ENCODE measurements at regions not wholly inside any gene's neighbourhood (a gene's known extent, or its start where the extent isn't known, plus 50 kb on each side); places are given as distances from the start of the nearest gene placed in this dataset.

DNA sequence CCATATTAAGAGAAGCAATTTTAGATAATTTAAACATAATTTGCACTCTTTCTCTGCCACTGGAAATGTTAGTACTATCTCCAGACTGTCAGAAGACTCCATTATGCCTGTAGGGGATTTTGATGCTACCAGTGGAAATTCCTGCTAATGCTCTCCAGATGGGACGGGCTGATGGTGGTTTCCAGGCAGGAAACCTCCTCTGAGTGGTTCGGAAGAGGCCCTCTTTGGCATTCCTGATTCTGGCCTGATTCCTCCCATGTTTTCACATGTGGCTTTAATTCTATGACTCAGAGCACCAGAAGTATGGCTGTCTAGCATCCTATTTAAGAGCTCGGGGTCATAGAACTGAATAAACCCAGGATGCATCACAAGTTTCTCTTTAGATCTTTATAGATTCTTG, 70.9 kb upstream of the ST6GAL2 start:
- WGBS (ENCODE audit: extremely low coverage, insufficient coverage, insufficient read length), result no CpG with 5 or more reads among the region's 3 CpGs
- Histone ChIP-seq H2BK5ac (ENCODE audit: low read depth, low read length, poor library complexity) (no peak overlapping the region), H3K27ac (ENCODE audit: low read depth, low read length) (peak overlapping the region; percentile 39), H3K9me3 (ENCODE audit: insufficient read depth, low read depth, low read length) (no peaks in the 10 kb centered on the region), H3K9ac (ENCODE audit: low read length) (no peak overlapping the region), H3K23ac (ENCODE audit: low read length) (no peak overlapping the region), H3K4me2 (ENCODE audit: low read length) (no peak overlapping the region), H3K4me1 (ENCODE audit: control insufficient read depth in 1 of 2, insufficient read depth in 2 of 2, low read length in 2 of 2) (peaks cover 6% of the 10 kb centered on the region in 2 experiments), H2BK12ac (ENCODE audit: low read length) (no peak overlapping the region), H3K36me3 (ENCODE audit: control insufficient read depth in 1 of 2, insufficient read depth in 2 of 2, low read length in 2 of 2) (no peaks in the 10 kb centered on the region), H3K4me3 (ENCODE audit: low read depth, low read length) (no peak overlapping the region), H3K4ac (ENCODE audit: low read depth, low read length) (no peak overlapping the region), H3K14ac (ENCODE audit: low read length) (no peak overlapping the region), H2AFZ (ENCODE audit: insufficient read depth, low read length, poor library complexity) (no peak overlapping the region), H2AK5ac (ENCODE audit: low read length) (no peak overlapping the region), H3K18ac (ENCODE audit: low read length) (no peak overlapping the region), H4K91ac (ENCODE audit: low read depth, low read length) (no peak overlapping the region), H4K8ac (ENCODE audit: low read depth, low read length) (no peak overlapping the region), H2BK120ac (ENCODE audit: insufficient read depth, low read length, poor library complexity) (no peak overlapping the region), H3K79me1 (ENCODE audit: low read length) (peaks cover 15% of the 10 kb centered on the region), H4K12ac (ENCODE audit: low read depth, low read length) (no peak overlapping the region), H3K27me3 (ENCODE audit: insufficient read depth, low read length) (no peaks in the 10 kb centered on the region), H3K79me2 (ENCODE audit: control insufficient read depth, insufficient read depth, low read length, poor library complexity) (no peaks in the 10 kb centered on the region)
- peak in 1 of 2 donors; percentile 22 for DNase-seq

DNA sequence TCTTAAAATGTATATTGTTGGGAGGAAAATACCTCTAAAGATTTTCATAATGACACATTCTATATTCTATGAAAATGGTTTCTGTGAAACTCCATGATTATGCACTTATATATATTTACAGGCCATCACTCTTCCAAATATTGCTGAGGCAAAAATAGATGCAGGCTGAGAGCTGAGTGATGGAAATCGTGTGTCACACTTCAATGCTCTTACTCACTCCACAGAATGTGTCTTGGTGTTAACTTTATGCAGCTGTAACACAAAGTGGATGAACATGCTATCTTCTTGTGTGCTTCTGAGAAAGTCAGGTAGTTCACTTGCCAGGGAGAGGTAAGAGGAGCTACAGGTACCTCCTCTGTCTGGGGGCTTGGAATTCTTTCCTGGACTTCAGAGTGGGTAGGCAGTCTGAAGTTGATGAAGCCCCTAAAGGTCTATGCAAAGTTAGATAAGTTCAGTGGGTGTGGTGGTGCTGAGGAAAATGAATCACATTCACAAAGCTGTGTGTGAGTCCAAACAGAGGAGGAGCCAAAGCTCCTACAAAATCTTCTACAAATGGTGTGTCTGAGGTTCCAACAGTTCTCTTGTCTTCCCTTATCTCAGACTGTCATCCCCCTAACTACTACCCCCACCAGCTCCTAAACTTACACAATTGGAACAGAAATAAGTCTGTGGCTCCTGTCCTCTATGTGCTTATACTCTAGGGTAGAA, 74.2 kb upstream of the ST6GAL2 start:
- no CpG with 5 or more reads among the region's 1 CpG for WGBS (ENCODE audit: extremely low coverage, insufficient coverage, insufficient read length)

DNA sequence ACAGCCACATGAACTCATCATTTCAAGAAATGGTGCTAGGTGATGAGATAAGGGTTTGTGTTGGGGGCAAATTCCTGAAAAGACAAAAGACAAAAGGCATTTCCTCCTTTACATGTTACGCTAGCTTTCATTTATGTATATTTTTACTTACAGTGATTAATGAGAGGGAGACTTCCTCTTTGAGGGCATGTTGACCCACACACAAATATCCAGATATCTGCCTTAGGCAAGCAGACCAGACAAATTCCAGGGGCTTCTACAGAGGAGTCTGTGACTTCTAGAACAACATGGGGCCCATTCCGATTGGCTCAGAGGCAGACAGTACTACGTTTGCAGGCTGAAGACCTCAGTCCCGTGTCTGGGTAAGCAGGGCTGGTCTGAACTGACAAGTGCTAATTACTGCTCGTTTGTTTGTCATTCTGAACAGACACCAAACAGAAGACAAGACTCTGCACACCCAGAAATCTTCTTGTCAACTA, 74.8 kb upstream of the ST6GAL2 start:
- Histone ChIP-seq H3K23ac (ENCODE audit: low read length) (no peak overlapping the region), H3K36me3 (ENCODE audit: control insufficient read depth in 1 of 2, insufficient read depth in 2 of 2, low read length in 2 of 2) (no peaks in the 10 kb centered on the region), H2AFZ (ENCODE audit: insufficient read depth, low read length, poor library complexity) (no peak overlapping the region), H2AK5ac (ENCODE audit: low read length) (no peak overlapping the region), H2BK12ac (ENCODE audit: low read length) (no peak overlapping the region), H3K4ac (ENCODE audit: low read depth, low read length) (no peak overlapping the region), H4K91ac (ENCODE audit: low read depth, low read length) (no peak overlapping the region), H2BK120ac (ENCODE audit: insufficient read depth, low read length, poor library complexity) (no peak overlapping the region), H3K4me2 (ENCODE audit: low read length) (no peak overlapping the region), H3K79me2 (ENCODE audit: control insufficient read depth, insufficient read depth, low read length, poor library complexity) (no peaks in the 10 kb centered on the region), H3K27ac (ENCODE audit: low read depth, low read length) (peak overlapping the region; percentile 73), H4K12ac (ENCODE audit: low read depth, low read length) (no peak overlapping the region), H3K9ac (ENCODE audit: low read length) (no peak overlapping the region), H3K9me3 (ENCODE audit: insufficient read depth, low read depth, low read length) (no peaks in the 10 kb centered on the region), H3K18ac (ENCODE audit: low read length) (no peak overlapping the region), H3K27me3 (ENCODE audit: insufficient read depth, low read length) (no peaks in the 10 kb centered on the region), H2BK5ac (ENCODE audit: low read depth, low read length, poor library complexity) (no peak overlapping the region), H3K4me3 (ENCODE audit: low read depth, low read length) (no peak overlapping the region), H3K4me1 (ENCODE audit: control insufficient read depth in 1 of 2, insufficient read depth in 2 of 2, low read length in 2 of 2) (peaks cover 7% of the 10 kb centered on the region in 2 experiments), H3K14ac (ENCODE audit: low read length) (no peak overlapping the region), H4K8ac (ENCODE audit: low read depth, low read length) (no peak overlapping the region), H3K79me1 (ENCODE audit: low read length) (peaks cover 19% of the 10 kb centered on the region)
- DNase-seq, result no peak
- no CpG with 5 or more reads among the region's 5 CpGs for WGBS (ENCODE audit: extremely low coverage, insufficient coverage, insufficient read length)

More for the DNA sequence above, 74.2 kb upstream of the ST6GAL2 start:
- Histone ChIP-seq H3K4me2 (ENCODE audit: low read length) (no peak overlapping the region), H3K79me1 (ENCODE audit: low read length) (peaks cover 19% of the 10 kb centered on the region), H3K23ac (ENCODE audit: low read length) (no peak overlapping the region), H2BK120ac (ENCODE audit: insufficient read depth, low read length, poor library complexity) (peak overlapping the region; percentile 56), H3K27ac (ENCODE audit: low read depth, low read length) (peak overlapping the region; percentile 73), H3K79me2 (ENCODE audit: control insufficient read depth, insufficient read depth, low read length, poor library complexity) (no peaks in the 10 kb centered on the region), H3K4ac (ENCODE audit: low read depth, low read length) (no peak overlapping the region), H3K9me3 (ENCODE audit: insufficient read depth, low read depth, low read length) (no peaks in the 10 kb centered on the region), H3K27me3 (ENCODE audit: insufficient read depth, low read length) (no peaks in the 10 kb centered on the region), H4K12ac (ENCODE audit: low read depth, low read length) (no peak overlapping the region), H4K8ac (ENCODE audit: low read depth, low read length) (no peak overlapping the region), H3K18ac (ENCODE audit: low read length) (peak overlapping the region; percentile 51), H2AFZ (ENCODE audit: insufficient read depth, low read length, poor library complexity) (no peak overlapping the region), H3K9ac (ENCODE audit: low read length) (no peak overlapping the region), H2BK5ac (ENCODE audit: low read depth, low read length, poor library complexity) (peak overlapping the region; percentile 54), H4K91ac (ENCODE audit: low read depth, low read length) (peak overlapping the region; percentile 83), H2BK12ac (ENCODE audit: low read length) (peak overlapping the region; percentile 79), H3K4me1 (ENCODE audit: control insufficient read depth in 1 of 2, insufficient read depth in 2 of 2, low read length in 2 of 2) (peaks cover 7% of the 10 kb centered on the region in 2 experiments), H2AK5ac (ENCODE audit: low read length) (no peak overlapping the region), H3K4me3 (ENCODE audit: low read depth, low read length) (no peak overlapping the region), H3K14ac (ENCODE audit: low read length) (no peak overlapping the region), H3K36me3 (ENCODE audit: control insufficient read depth in 1 of 2, insufficient read depth in 2 of 2, low read length in 2 of 2) (no peaks in the 10 kb centered on the region)
- DNase-seq, result no peak

DNA sequence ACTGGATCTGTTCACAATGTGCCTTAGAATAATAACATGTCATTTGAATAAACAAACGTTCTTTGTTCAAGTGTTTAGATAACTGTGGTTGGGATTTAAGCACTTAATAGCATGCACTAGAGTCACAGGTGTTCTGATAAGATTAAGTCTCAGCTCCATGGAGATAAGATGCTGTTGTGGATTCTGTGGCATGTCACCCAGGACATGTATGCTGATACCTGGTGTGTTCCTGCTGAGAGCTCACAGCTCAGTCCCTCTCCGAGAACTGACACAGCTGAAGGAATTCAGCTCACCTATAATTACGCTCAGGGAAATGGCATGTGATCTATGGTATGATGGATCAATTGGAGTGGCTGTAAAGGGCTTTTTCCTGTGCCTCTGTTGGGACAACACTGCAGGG, 75.4 kb upstream of the ST6GAL2 start:
- no peak overlapping the region for H2AFZ ChIP-seq (ENCODE audit: insufficient read depth, low read length, poor library complexity)
- peak overlapping the region; percentile 21 for H3K14ac ChIP-seq (ENCODE audit: low read length)
- peak in 1 of 2 donors; percentile 49 for DNase-seq
- H3K36me3 ChIP-seq (ENCODE audit: control insufficient read depth in 1 of 2, insufficient read depth in 2 of 2, low read length in 2 of 2), result no peaks in the 10 kb centered on the region
- no peak overlapping the region for H4K12ac ChIP-seq (ENCODE audit: low read depth, low read length)
- H3K79me1 ChIP-seq (ENCODE audit: low read length), result peaks cover 19% of the 10 kb centered on the region
- no CpG with 5 or more reads among the region's 3 CpGs for WGBS (ENCODE audit: extremely low coverage, insufficient coverage, insufficient read length)
- H3K18ac ChIP-seq (ENCODE audit: low read length), result no peak overlapping the region
- no peaks in the 10 kb centered on the region for H3K27me3 ChIP-seq (ENCODE audit: insufficient read depth, low read length)
- no peak overlapping the region for H3K9ac ChIP-seq (ENCODE audit: low read length)
- no peak overlapping the region for H3K4ac ChIP-seq (ENCODE audit: low read depth, low read length)
- peak overlapping the region; percentile 10 for H2BK12ac ChIP-seq (ENCODE audit: low read length)
- H4K91ac ChIP-seq (ENCODE audit: low read depth, low read length), result peak overlapping the region; percentile 49
- peak overlapping the region; percentile 64 for H2BK5ac ChIP-seq (ENCODE audit: low read depth, low read length, poor library complexity)
- no peak overlapping the region for H4K8ac ChIP-seq (ENCODE audit: low read depth, low read length)
- no peaks in the 10 kb centered on the region for H3K9me3 ChIP-seq (ENCODE audit: insufficient read depth, low read depth, low read length)
- no peak overlapping the region for H3K4me3 ChIP-seq (ENCODE audit: low read depth, low read length)
- peaks cover 7% of the 10 kb centered on the region in 2 experiments for H3K4me1 ChIP-seq (ENCODE audit: control insufficient read depth in 1 of 2, insufficient read depth in 2 of 2, low read length in 2 of 2)
- no peak overlapping the region for H3K23ac ChIP-seq (ENCODE audit: low read length)
- H3K79me2 ChIP-seq (ENCODE audit: control insufficient read depth, insufficient read depth, low read length, poor library complexity), result no peaks in the 10 kb centered on the region
- H3K4me2 ChIP-seq (ENCODE audit: low read length), result peak overlapping the region; percentile 1
- peak overlapping the region; percentile 52 for H2BK120ac ChIP-seq (ENCODE audit: insufficient read depth, low read length, poor library complexity)
- no peak overlapping the region for H2AK5ac ChIP-seq (ENCODE audit: low read length)
- H3K27ac ChIP-seq (ENCODE audit: low read depth, low read length), result peak overlapping the region; percentile 60

All from trophoblast cell (in vitro differentiated cells and primary cell).